22Rv1 (cell line): ENCODE measurements at regions not wholly inside any gene's neighbourhood (a gene's known extent, or its start where the extent isn't known, plus 50 kb on each side); places are given as distances from the start of the nearest gene placed in this dataset.

Experiments used
- CTCF ChIP-seq: fragments of 450-650 bp; IDR thresholded peaks from 2 replicates; pipeline ENCODE4 v1.5.1; 2017; ENCODE audit warnings: mild to moderate bottlenecking
- ZFX ChIP-seq: fragments of 450-650 bp; IDR thresholded peaks from 2 replicates; pipeline ENCODE4 v1.6.1; 2017; ENCODE audit warnings: antibody characterized with exemption, borderline replicate concordance

- TF ChIP-seq CTCF (no peak), ZFX (no peak)
Measured at GRCh38 chr7:27392477-27392876, 149.9 kb downstream of the EVX1 start.
